Natural killer cell (primary cell): ENCODE measurements at regions not wholly inside any gene's neighbourhood (a gene's known extent, or its start where the extent isn't known, plus 50 kb on each side); places are given as distances from the start of the nearest gene placed in this dataset.

ENCODE experiments used
- ATAC-seq, 3 donors: fragments of 150-1000 bp in 2 of 3; fragments of 200-7000 bp in 1 of 3; cut with Tn5 transposase; 1 replicate in 1 of 3; 2 replicates in 2 of 3; pipeline ENCODE4 v1.10.0; 2021; ENCODE audit warnings: mild to moderate bottlenecking in 2 of 3, moderate library complexity in 2 of 3
- DNase-seq, 2 donors: peaks; one replicate each; pipeline versions ENCODE4 v3.0.0 to v3.0.0-alpha.2; 2013 to 2021; ENCODE audit warnings: mixed read lengths in 1 of 2
- H3K27ac ChIP-seq: one replicate; pipeline ENCODE4 v1.5.1; 2013; ENCODE audit warnings: mild to moderate bottlenecking, low read length
- H3K27me3 ChIP-seq: one replicate; pipeline ENCODE4 v1.6.1; 2013; ENCODE audit warnings: low read length; ENCODE audit not compliant: control insufficient read depth, insufficient read depth
- H3K36me3 ChIP-seq: one replicate; pipeline ENCODE4 v1.6.1; 2013; ENCODE audit warnings: low read length; ENCODE audit not compliant: control insufficient read depth, insufficient read depth
- H3K4me1 ChIP-seq: one replicate; pipeline ENCODE4 v1.6.1; 2013; ENCODE audit warnings: low read length; ENCODE audit not compliant: control insufficient read depth, insufficient read depth
- H3K4me3 ChIP-seq: one replicate; pipeline ENCODE4 v1.5.1; 2013; ENCODE audit warnings: low read length
- H3K9me3 ChIP-seq: one replicate; pipeline ENCODE4 v1.6.1; 2013; ENCODE audit warnings: low read length; ENCODE audit not compliant: control insufficient read depth, insufficient read depth
- H3K27ac Mint-ChIP-seq, 2 donors: one replicate each; pipeline ENCODE4 v1.8.0; 2022; ENCODE audit warnings: mild to moderate bottlenecking in 2 of 2, mixed read lengths in 2 of 2, moderate library complexity in 1 of 2
- H3K27me3 Mint-ChIP-seq, 2 donors: one replicate each; pipeline ENCODE4 v1.8.0; 2022; ENCODE audit warnings: low read depth in 2 of 2, mixed read lengths in 2 of 2
- H3K36me3 Mint-ChIP-seq: one replicate; pipeline ENCODE4 v1.8.0; 2022; ENCODE audit warnings: mixed read lengths
- H3K4me1 Mint-ChIP-seq, 2 donors: one replicate each; pipeline ENCODE4 v1.8.0; 2022; ENCODE audit warnings: mixed read lengths in 2 of 2
- H3K4me3 Mint-ChIP-seq: one replicate; pipeline ENCODE4 v1.8.0; 2022; ENCODE audit warnings: mild to moderate bottlenecking, moderate library complexity, mixed read lengths
- H3K9me3 Mint-ChIP-seq, 2 donors: one replicate each; pipeline ENCODE4 v1.8.0; 2022; ENCODE audit warnings: mixed read lengths in 2 of 2
- CTCF ChIP-seq: fragments of 200-600 bp; IDR thresholded peaks from one replicate; pipeline ENCODE4 v1.8.0; 2022; ENCODE audit warnings: antibody characterized with exemption
- WGBS: methylation state at CpG from one replicate; pipeline ENCODE4 v1.1.7; 2013; ENCODE audit warnings: missing lambda C conversion rate; ENCODE audit not compliant: insufficient coverage; 5-methylcytosine and 5-hydroxymethylcytosine counted together
- intact Hi-C: fragments of 100-400 bp; cut with micrococcal nuclease; formaldehyde crosslinking; loops from one replicate; pipeline ENCODE4 v1.14.2; 2022

- Mint-ChIP-seq H3K36me3 (no peaks in the 10 kb centered on the region), H3K9me3 (no peaks in the 10 kb centered on the region), H3K27ac (no peak overlapping the region), H3K4me1 (no peaks in the 10 kb centered on the region), H3K27me3 (no peaks in the 10 kb centered on the region), H3K4me3 (no peak overlapping the region)
- Histone ChIP-seq H3K27ac (no peak overlapping the region), H3K36me3 (no peaks in the 10 kb centered on the region), H3K9me3 (no peaks in the 10 kb centered on the region), H3K4me1 (no peaks in the 10 kb centered on the region), H3K27me3 (no peaks in the 10 kb centered on the region), H3K4me3 (no peak overlapping the region)
- DNase-seq (no peak), ATAC-seq (no peak)
- no peak for TF ChIP-seq CTCF
- intact Hi-C loops, result no loop called here
- 94% methylated on average over 26 of the region's 26 CpGs for WGBS
These were observed 116.1 kb downstream of the SPTSSA start for GRCh38 chr14:34345718-34346465.

GRCh38 chr14:34344318-34344717, 117.7 kb downstream of the SPTSSA start:
- no peaks in the 10 kb centered on the region for H3K4me1 Mint-ChIP-seq

GRCh38 chr14:34340025-34340625, 121.9 kb downstream of the SPTSSA start:
- H3K4me3 ChIP-seq, result no peak overlapping the region
- WGBS, result 64% methylated on average over 4 of the region's 4 CpGs
- no peak for ATAC-seq
- no peak overlapping the region for H3K27ac ChIP-seq
- no peak for TF ChIP-seq CTCF
- Mint-ChIP-seq H3K9me3 (no peaks in the 10 kb centered on the region), H3K36me3 (no peaks in the 10 kb centered on the region), H3K27ac (no peak overlapping the region), H3K27me3 (no peaks in the 10 kb centered on the region), H3K4me3 (no peak overlapping the region), H3K4me1 (peaks cover 0 to 5% of the 10 kb centered on the region in 2 donors)
- no peak for DNase-seq
- H3K27me3 ChIP-seq, result no peaks in the 10 kb centered on the region
- H3K4me1 ChIP-seq, result no peaks in the 10 kb centered on the region
- no peaks in the 10 kb centered on the region for H3K9me3 ChIP-seq
- no peaks in the 10 kb centered on the region for H3K36me3 ChIP-seq
- intact Hi-C loops, result no loop called here

More at GRCh38 chr14:34344318-34344717, 117.7 kb downstream of the SPTSSA start:
- DNase-seq, result no peak
- Histone ChIP-seq H3K4me1 (no peaks in the 10 kb centered on the region), H3K27me3 (no peaks in the 10 kb centered on the region), H3K27ac (no peak overlapping the region), H3K9me3 (no peaks in the 10 kb centered on the region), H3K4me3 (no peak overlapping the region), H3K36me3 (no peaks in the 10 kb centered on the region)
- no peaks in the 10 kb centered on the region for H3K36me3 Mint-ChIP-seq
- H3K27me3 Mint-ChIP-seq, result no peaks in the 10 kb centered on the region
- H3K27ac Mint-ChIP-seq, result no peak overlapping the region
- no peak for ATAC-seq
- WGBS, result 87% methylated on average over 5 of the region's 5 CpGs
- intact Hi-C loops, result no loop called here
- no peak overlapping the region for H3K4me3 Mint-ChIP-seq
- TF ChIP-seq CTCF, result no peak
- H3K9me3 Mint-ChIP-seq, result no peaks in the 10 kb centered on the region
